PC-9 (cell line): ENCODE measurements at regions not wholly inside any gene's neighbourhood (a gene's known extent, or its start where the extent isn't known, plus 50 kb on each side); places are given as distances from the start of the nearest gene placed in this dataset.

Experiments
- BruUV-seq: library from RNA; stranded (reverse); fragments of 400-500 nt; replicated peaks from 2 replicates; lab custom pipeline; 2021; lab: Mats Ljungman, UMichigan
- CTCF ChIA-PET: fragments of 300-600 bp; sonication (Branson Sonifier 250); formaldehyde crosslinking; loops from one replicate; lab custom pipeline; 2022; ENCODE audit warnings: antibody characterized with exemption; lab: Charles Lee
- POLR2A ChIA-PET: fragments of 300-600 bp; sonication (Branson Sonifier 250); formaldehyde crosslinking; loops from one replicate; lab custom pipeline; 2022; ENCODE audit warnings: antibody characterized with exemption; ENCODE audit not compliant: unreplicated experiment; lab: Charles Lee
- DNase-seq, 2 experiments: peaks; one replicate each; pipeline versions ENCODE4 v3.0.0 to v3.0.0-alpha.2; 2015 to 2022; ENCODE audit warnings: mixed read lengths in 1 of 2
- H2AFZ ChIP-seq: fragments of 200-600 bp; sonication (generic); 2 replicates; pipeline ENCODE4 v1.8.1; 2017; ENCODE audit warnings: antibody characterized with exemption
- H3F3A ChIP-seq: fragments of 200-600 bp; sonication (generic); 2 replicates; pipeline ENCODE4 v1.8.1; 2017; ENCODE audit warnings: antibody characterized with exemption, mild to moderate bottlenecking, low read depth; ENCODE audit not compliant: insufficient read depth
- H3K27ac ChIP-seq: fragments of 200-600 bp; sonication (generic); 2 replicates; pipeline ENCODE4 v1.6.1; 2016; ENCODE audit warnings: mixed run types
- H3K27me3 ChIP-seq: fragments of 200-600 bp; sonication (generic); 2 replicates; pipeline ENCODE4 v1.6.1; 2016; ENCODE audit warnings: low read depth, mixed run types; ENCODE audit not compliant: insufficient read depth
- H3K36me3 ChIP-seq: fragments of 200-600 bp; sonication (generic); 2 replicates; pipeline ENCODE4 v1.6.1; 2016; ENCODE audit warnings: low read depth, mixed run types
- H3K4me1 ChIP-seq: fragments of 200-600 bp; sonication (generic); replicated peaks from 2 replicates; pipeline ENCODE4 v1.6.1; 2016; ENCODE audit warnings: mixed run types; ENCODE audit not compliant: insufficient read depth
- H3K4me2 ChIP-seq: fragments of 200-600 bp; sonication (generic); 2 replicates; pipeline ENCODE4 v1.6.1; 2017; ENCODE audit warnings: mixed run types
- H3K4me3 ChIP-seq: fragments of 200-600 bp; sonication (generic); 2 replicates; pipeline ENCODE4 v1.6.1; 2016; ENCODE audit warnings: mixed run types
- H3K79me2 ChIP-seq: fragments of 200-600 bp; sonication (generic); 2 replicates; pipeline ENCODE4 v1.6.1; 2017; ENCODE audit warnings: low read depth, mixed run types
- H3K9me2 ChIP-seq: fragments of 200-600 bp; sonication (generic); 2 replicates; pipeline ENCODE4 v1.8.1; 2017; ENCODE audit warnings: mild to moderate bottlenecking; ENCODE audit not compliant: insufficient read depth
- H3K9me3 ChIP-seq: fragments of 200-600 bp; sonication (generic); 2 replicates; pipeline ENCODE4 v1.8.1; 2016; ENCODE audit warnings: low read depth; ENCODE audit not compliant: insufficient read depth
- H4K20me1 ChIP-seq: fragments of 200-600 bp; sonication (generic); 2 replicates; pipeline ENCODE4 v1.8.1; 2017; ENCODE audit not compliant: insufficient read depth
- CTCF ChIP-seq: fragments of 200-600 bp; sonication (generic); conservative IDR thresholded peaks from 2 replicates; pipeline ENCODE4 v1.6.1; 2017; ENCODE audit warnings: mixed run types, antibody characterized with exemption, mild to moderate bottlenecking, moderate library complexity
- EZH2 ChIP-seq: fragments of 200-600 bp; sonication (generic); IDR thresholded peaks from 2 replicates; pipeline ENCODE4 v1.8.0; 2017; ENCODE audit warnings: antibody characterized with exemption, low read depth
- intact Hi-C: fragments of 100-400 bp; cut with micrococcal nuclease; formaldehyde crosslinking; loops from one replicate; pipeline ENCODE4 v1.10.0; 2022; ENCODE audit not compliant: unreplicated experiment

GRCh38 chr21:38081708-38082107 is 165.5 kb upstream of the KCNJ6 start:
- intact Hi-C loops = no loop called here
- DNase-seq = no peak
- CTCF ChIA-PET = no interaction called here
- Histone ChIP-seq H3K4me1 (no peaks in the 10 kb centered on the region), H3K9me3 (no peaks in the 10 kb centered on the region), H3K4me2 (no peak overlapping the region), H3K36me3 (no peaks in the 10 kb centered on the region), H4K20me1 (no peaks in the 10 kb centered on the region), H3K9me2 (no peaks in the 10 kb centered on the region), H3K4me3 (no peak overlapping the region), H3K79me2 (no peaks in the 10 kb centered on the region), H2AFZ (no peak overlapping the region), H3K27me3 (peaks cover 30% of the 10 kb centered on the region), H3F3A (no peaks in the 10 kb centered on the region), H3K27ac (no peak overlapping the region)
- TF ChIP-seq EZH2 = no peak
- POLR2A ChIA-PET = no interaction called here
- no TSS peak for BruUV-seq

DNA sequence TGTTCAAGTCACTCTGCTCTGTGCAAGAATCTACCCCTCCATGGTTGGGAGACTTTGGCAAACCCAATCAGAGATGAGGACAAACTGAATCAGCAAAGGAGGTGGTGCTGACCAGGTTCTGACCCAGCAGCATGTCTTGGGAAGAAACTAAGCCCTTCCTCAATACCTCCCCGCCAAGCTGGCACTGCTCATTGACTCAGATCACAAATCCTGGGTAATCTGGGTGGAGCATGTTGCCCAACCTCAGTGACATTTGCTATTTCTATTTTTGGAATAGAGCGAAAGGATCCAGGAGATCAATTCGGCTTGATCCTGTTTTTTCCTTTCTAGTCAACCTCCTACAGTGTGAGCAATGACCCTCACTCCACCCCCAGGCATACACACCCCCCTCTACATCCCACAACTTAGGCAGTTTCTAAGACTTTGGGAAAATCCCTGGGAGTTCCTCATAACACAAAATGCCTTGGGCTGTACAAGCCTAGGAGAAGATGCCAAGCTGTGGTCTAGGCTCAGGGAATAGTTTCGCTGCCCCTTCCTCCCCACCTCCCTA is 166.8 kb upstream of the KCNJ6 start:
- Histone ChIP-seq H3K4me2 (no peak overlapping the region), H3K4me3 (no peak overlapping the region), H3K27ac (no peak overlapping the region), H3F3A (no peaks in the 10 kb centered on the region), H3K36me3 (no peaks in the 10 kb centered on the region), H3K4me1 (no peaks in the 10 kb centered on the region), H3K9me2 (no peaks in the 10 kb centered on the region), H4K20me1 (no peaks in the 10 kb centered on the region), H2AFZ (no peak overlapping the region), H3K9me3 (no peaks in the 10 kb centered on the region), H3K27me3 (peaks cover 30% of the 10 kb centered on the region), H3K79me2 (no peaks in the 10 kb centered on the region)
- no TSS peak for BruUV-seq
- CTCF ChIA-PET = no interaction called here
- DNase-seq = no peak
- intact Hi-C loops = no loop called here
- POLR2A ChIA-PET = no interaction called here
- no peak for TF ChIP-seq CTCF
- TF ChIP-seq EZH2 = no peak

DNA sequence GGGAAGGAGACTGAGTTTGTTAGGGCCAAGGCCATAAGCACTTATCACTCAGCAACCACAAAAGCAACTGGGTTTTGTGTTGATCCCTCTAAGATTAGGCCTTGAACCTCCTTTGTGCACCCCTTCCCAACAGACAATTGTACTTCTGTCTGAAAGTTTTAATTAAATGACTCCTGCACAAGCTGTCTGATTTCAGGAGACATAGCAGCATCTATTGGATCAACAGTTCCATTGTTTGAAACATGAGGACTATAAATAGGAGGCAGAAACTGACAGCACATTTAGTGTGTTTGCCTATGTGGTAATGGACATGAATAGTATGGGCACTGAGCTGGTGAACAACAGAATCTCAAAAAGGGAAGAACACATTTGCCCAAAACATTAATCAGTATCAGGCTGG is 167.3 kb upstream of the KCNJ6 start:
- ChIA-PET POLR2A (no interaction called here), CTCF (no interaction called here)
- H3K9me2 ChIP-seq = no peaks in the 10 kb centered on the region
- TF ChIP-seq CTCF = no peak
- no peak for TF ChIP-seq EZH2
- intact Hi-C loops = no loop called here
- BruUV-seq = no TSS peak
- no peak overlapping the region for H2AFZ ChIP-seq
- no peaks in the 10 kb centered on the region for H3K36me3 ChIP-seq
- H3K79me2 ChIP-seq = no peaks in the 10 kb centered on the region
- no peak overlapping the region for H3K4me3 ChIP-seq
- no peak overlapping the region for H3K4me2 ChIP-seq
- H3K4me1 ChIP-seq = no peaks in the 10 kb centered on the region
- no peak for DNase-seq
- no peak overlapping the region for H3K27ac ChIP-seq
- peaks cover 30% of the 10 kb centered on the region for H3K27me3 ChIP-seq
- H3K9me3 ChIP-seq = no peaks in the 10 kb centered on the region
- H4K20me1 ChIP-seq = no peaks in the 10 kb centered on the region
- no peaks in the 10 kb centered on the region for H3F3A ChIP-seq

GRCh38 chr21:38086580-38086979 is 170.2 kb upstream of the KCNJ15 start:
- Histone ChIP-seq H3K9me2 (no peaks in the 10 kb centered on the region), H3K36me3 (no peaks in the 10 kb centered on the region), H3K27me3 (peaks cover 17% of the 10 kb centered on the region; the same call in 1 of the 2 replicates), H3K4me2 (no peak overlapping the region), H3K27ac (no peak overlapping the region), H4K20me1 (no peaks in the 10 kb centered on the region), H3K4me3 (no peak overlapping the region), H3K9me3 (no peaks in the 10 kb centered on the region), H3K4me1 (no peaks in the 10 kb centered on the region), H3F3A (no peaks in the 10 kb centered on the region), H2AFZ (no peak overlapping the region), H3K79me2 (no peaks in the 10 kb centered on the region)
- ChIA-PET CTCF (no interaction called here), POLR2A (no interaction called here)
- no TSS peak for BruUV-seq
- intact Hi-C loops = no loop called here
- TF ChIP-seq EZH2 (no peak), CTCF (no peak)
- DNase-seq = no peak
